ENCODE measurements at regions not wholly inside any gene's neighbourhood (a gene's known extent, or its start where the extent isn't known, plus 50 kb on each side); places are given as distances from the start of the nearest gene placed in this dataset.

GRCh38 chr19:30648866-30649862 lies 277.0 kb downstream of the ZNF536 start:
- no peak for TF ChIP-seq CTCF (conservative IDR thresholded peaks at IDR 0.05 in 1 of 2, IDR thresholded peaks at IDR 0.05 in 1 of 2; ENCODE audit: low read depth in 1 of 2, low read length in 2 of 2)
- TF ChIP-seq EZH2 (IDR thresholded peaks at IDR 0.05; ENCODE audit: low read length, missing control alignments), result no peak

Data from fibroblast of lung (primary cell).